SHP77 treated with DMSO at 0.1 percent for 48 hours (cell line): ENCODE measurements at regions not wholly inside any gene's neighbourhood (a gene's known extent, or its start where the extent isn't known, plus 50 kb on each side); places are given as distances from the start of the nearest gene placed in this dataset.

Source experiments
- DNase-seq: peaks from one replicate; lab custom pipeline; 2025; lab: John Stamatoyannopoulos, UW

- DNase-seq, result no peak
Measured at GRCh38 chr5:167233507-167234220, 1057.8 kb upstream of the WWC1 start.

- no peak for DNase-seq
Measured at GRCh38 chr5:167241436-167242067, 1049.9 kb upstream of the WWC1 start.

- DNase-seq, result no peak
Measured at GRCh38 chr5:167242701-167243100, 1048.7 kb upstream of the WWC1 start.

- no peak for DNase-seq
Measured at GRCh38 chr5:167243463-167243862, 1048.0 kb upstream of the WWC1 start.

- no peak for DNase-seq
Measured at GRCh38 chr5:167244583-167244982, 1046.9 kb upstream of the WWC1 start.

- DNase-seq, result no peak
Measured at GRCh38 chr5:167245868-167246267, 1045.6 kb upstream of the WWC1 start.

GRCh38 chr5:167247816-167248215 lies 1043.6 kb upstream of the WWC1 start:
- no peak for DNase-seq

GRCh38 chr5:167248257-167248656 lies 1043.2 kb upstream of the WWC1 start:
- DNase-seq, result no peak

- no peak for DNase-seq
Measured at GRCh38 chr5:167250996-167251395, 1040.4 kb upstream of the WWC1 start.

- DNase-seq, result no peak
Measured at GRCh38 chr5:167254132-167254531, 1037.3 kb upstream of the WWC1 start.

- DNase-seq, result no peak
Measured at GRCh38 chr5:167255926-167256325, 1035.5 kb upstream of the WWC1 start.

- DNase-seq, result no peak
Measured at GRCh38 chr5:167259806-167260205, 1031.6 kb upstream of the WWC1 start.

- no peak for DNase-seq
Measured at GRCh38 chr5:167261309-167262100, 1029.9 kb upstream of the WWC1 start.

- DNase-seq, result no peak
Measured at GRCh38 chr5:167263185-167263584, 1028.3 kb upstream of the WWC1 start.

- DNase-seq, result no peak
Measured at GRCh38 chr5:167264348-167264747, 1027.1 kb upstream of the WWC1 start.

- DNase-seq, result no peak
Measured at GRCh38 chr5:167268337-167268736, 1023.1 kb upstream of the WWC1 start.

- no peak for DNase-seq
Measured at GRCh38 chr5:167269146-167269545, 1022.3 kb upstream of the WWC1 start.

- DNase-seq, result no peak
Measured at GRCh38 chr5:167271081-167271480, 1020.4 kb upstream of the WWC1 start.

GRCh38 chr5:167271511-167271910 lies 1019.9 kb upstream of the WWC1 start:
- DNase-seq, result no peak

- no peak for DNase-seq
Measured at GRCh38 chr5:167280111-167280510, 1011.3 kb upstream of the WWC1 start.

- no peak for DNase-seq
Measured at GRCh38 chr5:167281925-167282324, 1009.5 kb upstream of the WWC1 start.

GRCh38 chr5:167283691-167284090 lies 1007.8 kb upstream of the WWC1 start:
- no peak for DNase-seq
